ENCODE measurements at regions not wholly inside any gene's neighbourhood (a gene's known extent, or its start where the extent isn't known, plus 50 kb on each side); places are given as distances from the start of the nearest gene placed in this dataset.

DNA sequence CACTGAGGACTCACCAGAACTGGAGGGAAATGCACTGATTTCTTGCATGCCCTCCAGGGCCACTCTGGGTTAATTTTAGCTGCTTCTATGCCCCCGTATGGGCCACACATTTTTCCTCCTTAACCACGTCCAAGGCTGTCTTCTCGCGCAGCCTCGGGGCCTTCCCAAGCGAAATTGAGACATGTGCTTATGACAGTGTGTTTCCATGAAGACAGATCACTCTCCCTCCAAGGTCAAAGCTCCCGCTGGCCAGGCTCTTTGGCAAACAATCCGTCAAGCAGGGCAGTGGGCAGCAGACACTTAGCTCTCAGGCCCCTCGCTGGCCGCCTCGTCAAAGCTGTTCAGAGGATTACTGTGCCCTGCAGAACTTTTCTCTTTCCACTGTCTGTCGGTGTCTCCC lies 243.0 kb upstream of the N4BP1 start:
- no peak for DNase-seq
- intact Hi-C loops (cut with DNase I), result no loop called here

DNA sequence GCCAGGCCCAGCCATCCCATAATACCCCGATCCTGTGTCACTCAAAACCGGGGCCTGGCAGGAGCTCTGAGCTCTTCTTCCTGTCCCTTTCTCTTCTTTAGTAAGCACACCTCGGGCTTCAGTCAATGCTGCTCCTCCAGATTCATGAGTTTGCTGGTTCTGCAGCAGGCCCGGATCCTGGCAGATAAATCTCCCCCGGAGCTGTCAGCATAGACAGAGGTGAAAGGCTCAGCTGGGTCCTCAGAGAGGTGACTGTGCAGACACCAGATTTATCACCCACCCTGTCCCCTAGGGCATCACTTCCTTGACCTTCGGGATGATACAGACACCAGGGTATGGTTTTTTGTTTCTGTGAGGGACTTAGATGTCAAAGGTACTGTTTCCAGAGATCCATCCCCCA lies 242.5 kb upstream of the N4BP1 start:
- DNase-seq, result no peak
- intact Hi-C loops (cut with DNase I), result no loop called here

DNA sequence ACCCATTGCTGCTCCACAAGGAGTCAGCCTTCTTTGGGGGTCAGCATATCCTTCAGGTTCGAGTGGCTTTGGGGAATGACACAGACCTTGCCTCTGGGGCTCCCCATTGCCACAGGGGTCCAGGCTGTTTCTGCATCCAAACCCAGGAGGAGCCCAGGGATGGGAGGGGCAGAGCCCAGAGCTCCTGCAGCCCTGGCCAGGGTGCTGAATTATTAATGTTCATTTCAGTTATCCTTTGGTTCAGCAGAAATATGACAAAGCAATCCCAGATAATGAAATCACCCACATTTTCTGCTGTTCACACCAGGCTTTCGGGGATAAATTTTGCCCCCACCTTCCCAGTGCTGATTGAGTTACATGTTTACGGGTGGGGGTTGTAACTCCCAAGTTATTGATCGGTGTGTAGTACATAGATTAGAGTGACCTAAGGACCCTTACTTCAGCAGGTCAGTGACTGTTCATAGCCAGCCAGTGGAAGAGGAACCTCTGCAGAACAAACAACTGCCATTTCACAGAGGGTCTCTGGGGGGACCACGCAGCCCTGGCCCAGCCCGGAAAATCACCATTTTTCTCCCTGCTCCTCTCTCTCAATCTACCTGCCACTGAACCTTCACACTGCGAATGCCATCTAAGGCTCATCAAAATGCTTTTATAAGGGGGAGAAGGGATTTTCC lies 240.3 kb upstream of the N4BP1 start:
- DNase-seq, result no peak
- intact Hi-C loops (cut with DNase I), result no loop called here

- no peak for DNase-seq
- intact Hi-C loops (cut with DNase I), result no loop called here
Observed at GRCh38 chr16:48846277-48846676, 236.3 kb upstream of the N4BP1 start.

- intact Hi-C loops (cut with DNase I), result no loop called here
- no peak for DNase-seq
Observed at GRCh38 chr16:48845261-48845660, 235.3 kb upstream of the N4BP1 start.

DNA sequence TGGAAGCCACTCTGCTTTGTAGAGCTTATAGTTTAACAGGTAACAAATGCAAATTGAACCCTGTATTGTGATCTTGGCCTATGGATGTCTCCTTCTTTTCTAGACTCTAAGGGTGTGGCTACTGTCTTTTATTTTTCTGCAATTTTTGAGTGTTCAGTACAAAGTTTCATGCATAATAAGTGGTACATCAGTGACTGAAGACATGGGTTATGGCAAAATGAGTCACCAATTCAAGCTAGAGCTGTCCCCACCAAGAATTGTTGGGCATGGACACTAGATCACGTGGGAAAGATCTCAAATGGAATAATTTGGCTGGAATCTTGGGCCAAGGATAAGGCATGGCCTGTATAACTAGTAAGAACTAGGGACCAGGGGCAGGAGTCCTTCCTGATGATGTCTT lies 228.4 kb upstream of the N4BP1 start:
- no peak for DNase-seq
- intact Hi-C loops (cut with DNase I), result no loop called here

DNA sequence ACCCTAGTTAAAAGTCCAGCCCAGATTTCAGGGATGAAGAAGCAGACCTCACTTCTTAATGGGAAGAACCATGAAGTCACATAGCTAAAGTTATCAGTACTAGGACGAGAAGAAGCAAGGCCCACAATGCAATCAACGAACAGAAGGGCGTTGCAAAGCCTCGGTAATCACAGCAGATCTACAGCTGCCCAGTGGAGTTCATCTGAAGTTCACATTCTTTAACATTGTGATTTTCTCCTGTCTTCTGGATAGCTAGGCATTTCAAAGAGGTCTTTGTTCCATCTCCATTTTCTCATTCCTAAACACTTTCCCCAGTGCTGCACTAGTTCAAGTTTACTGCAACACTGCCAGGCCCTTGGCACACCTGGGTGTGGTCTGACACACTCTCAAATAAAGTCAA lies 226.7 kb upstream of the N4BP1 start:
- intact Hi-C loops (cut with DNase I), result no loop called here
- DNase-seq, result no peak

DNA sequence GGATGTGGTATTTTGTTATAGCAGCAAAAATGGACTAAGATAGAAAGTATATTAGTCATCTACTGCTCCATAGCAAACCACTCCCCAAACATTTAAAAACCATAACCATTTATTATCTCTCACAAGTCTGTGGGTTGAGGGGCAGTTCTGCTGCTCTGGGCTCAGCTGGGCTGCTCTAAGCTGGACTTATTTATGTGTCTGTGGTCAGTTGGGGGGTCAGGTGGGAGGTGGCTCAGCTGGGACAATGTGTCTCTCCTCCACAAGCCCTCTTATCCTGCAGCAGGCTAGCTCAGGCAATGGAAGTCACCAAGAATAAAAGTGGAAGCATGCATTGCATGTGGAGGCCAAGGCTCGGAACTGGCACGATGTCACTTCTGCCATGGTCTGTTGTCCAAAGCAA lies 226.1 kb upstream of the N4BP1 start:
- intact Hi-C loops (cut with DNase I), result no loop called here
- no peak for DNase-seq

DNA sequence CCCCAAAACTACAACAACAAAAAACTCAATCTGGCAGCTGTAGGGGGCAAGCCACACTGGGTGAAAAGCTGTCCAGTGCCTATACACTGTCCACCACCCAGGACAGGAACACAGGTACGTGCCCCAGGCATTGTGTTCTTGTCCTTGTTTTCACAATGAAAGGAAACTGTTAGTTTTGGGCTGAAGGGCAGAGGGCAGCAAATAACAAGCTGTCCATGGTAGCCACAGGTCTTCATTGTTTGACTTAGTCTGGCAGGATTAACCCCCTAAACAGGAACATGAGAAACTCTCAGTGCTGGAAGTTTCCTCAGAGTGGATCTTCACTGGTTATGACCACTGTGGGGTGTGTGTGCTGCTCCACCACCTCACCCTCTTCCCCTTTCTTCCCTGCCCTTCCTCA lies 224.6 kb upstream of the N4BP1 start:
- DNase-seq, result no peak
- intact Hi-C loops (cut with DNase I), result loop anchor here (1.0 kb wide), 1 partner anchor 516 kb away; no protein-coding TSS in a partner anchor

- DNase-seq, result peak in 2 of 10 donors; percentile 8 to 12
- intact Hi-C loops (cut with DNase I), result no loop called here
Observed at GRCh38 chr16:48833461-48833860, 223.5 kb upstream of the N4BP1 start.

DNA sequence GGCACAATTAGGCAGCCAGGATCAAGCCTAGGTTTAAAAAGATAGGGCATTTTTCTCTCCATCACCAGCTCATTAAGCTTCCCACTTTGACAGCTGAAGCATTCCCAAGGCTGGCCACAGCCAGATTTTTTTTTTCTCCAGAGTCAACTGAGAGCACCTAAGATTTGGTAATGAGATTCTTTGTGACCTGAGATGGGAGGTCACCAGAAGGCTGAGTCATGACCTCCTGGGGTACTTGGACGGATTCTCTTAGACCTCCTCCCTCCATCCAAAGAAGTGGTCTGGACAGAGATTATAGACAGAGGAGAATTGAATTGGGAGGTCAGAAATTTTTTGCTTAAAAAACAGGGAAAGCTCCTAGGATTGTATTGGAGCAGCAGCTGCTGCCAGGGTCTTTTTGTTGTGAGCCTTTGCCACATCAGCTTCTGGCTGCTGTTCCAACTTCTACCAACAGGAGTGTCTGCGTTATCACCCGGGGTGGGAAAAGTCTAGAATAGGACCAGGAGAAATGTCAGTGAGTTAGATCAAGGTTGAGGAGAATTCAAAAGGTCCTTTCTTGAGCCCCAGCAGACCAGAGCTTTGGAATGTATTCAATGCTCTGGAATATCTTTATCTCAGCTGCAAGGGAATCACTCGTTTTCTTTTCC lies 221.2 kb upstream of the N4BP1 start:
- no peak for DNase-seq
- intact Hi-C loops (cut with DNase I), result no loop called here

DNA sequence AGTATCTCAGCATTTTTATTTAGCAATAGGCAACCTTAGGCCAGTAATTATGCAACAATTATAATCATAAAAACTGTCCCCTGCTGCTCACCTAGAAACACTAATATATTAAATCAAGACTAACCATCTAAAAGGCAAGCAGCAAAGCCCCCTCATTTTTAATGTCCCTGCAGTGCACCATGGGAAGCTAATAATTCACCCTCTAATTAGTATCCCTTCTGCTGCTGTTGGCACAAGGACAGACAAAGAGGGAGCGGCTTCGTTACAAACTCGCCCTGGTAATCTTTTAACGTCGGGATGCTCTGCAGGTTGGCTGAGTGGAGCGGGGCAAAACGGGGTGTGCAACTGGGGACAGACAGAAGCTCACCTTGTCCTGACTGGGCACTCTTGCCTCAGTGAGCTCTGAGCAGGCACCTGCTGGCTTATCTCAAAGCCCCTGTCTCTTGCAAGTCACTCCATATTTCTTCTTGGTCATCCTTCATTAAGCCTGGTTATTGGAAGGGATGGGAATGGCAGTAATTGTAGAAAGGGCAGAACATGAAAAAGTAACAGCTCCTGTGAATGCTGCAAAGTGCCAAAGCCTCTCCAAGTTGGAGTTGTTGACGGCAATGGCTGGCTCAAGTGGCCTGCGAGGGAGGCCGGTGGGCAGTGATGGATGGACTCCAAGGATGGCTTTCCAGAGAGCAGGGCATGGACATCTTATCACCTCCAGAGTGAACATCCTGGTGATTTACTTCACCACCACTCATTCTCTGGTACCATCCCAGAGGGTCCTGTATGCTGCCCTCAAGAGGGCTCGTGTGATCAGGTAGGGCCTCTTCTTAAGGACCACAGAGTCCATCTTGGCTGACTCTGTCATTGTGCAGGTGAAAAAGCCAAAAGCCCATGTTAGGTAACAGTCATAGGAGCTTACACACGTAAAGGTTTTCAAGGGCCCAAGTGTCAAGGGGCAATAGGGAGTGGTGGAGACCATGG lies 219.6 kb upstream of the N4BP1 start:
- DNase-seq, result no peak
- intact Hi-C loops (cut with DNase I), result no loop called here

- intact Hi-C loops (cut with DNase I), result no loop called here
- DNase-seq, result no peak
Observed at GRCh38 chr16:48824271-48824670, 214.3 kb upstream of the N4BP1 start.

GRCh38 chr16:48822431-48822830 lies 212.5 kb upstream of the N4BP1 start:
- intact Hi-C loops (cut with DNase I), result no loop called here
- no peak for DNase-seq

DNA sequence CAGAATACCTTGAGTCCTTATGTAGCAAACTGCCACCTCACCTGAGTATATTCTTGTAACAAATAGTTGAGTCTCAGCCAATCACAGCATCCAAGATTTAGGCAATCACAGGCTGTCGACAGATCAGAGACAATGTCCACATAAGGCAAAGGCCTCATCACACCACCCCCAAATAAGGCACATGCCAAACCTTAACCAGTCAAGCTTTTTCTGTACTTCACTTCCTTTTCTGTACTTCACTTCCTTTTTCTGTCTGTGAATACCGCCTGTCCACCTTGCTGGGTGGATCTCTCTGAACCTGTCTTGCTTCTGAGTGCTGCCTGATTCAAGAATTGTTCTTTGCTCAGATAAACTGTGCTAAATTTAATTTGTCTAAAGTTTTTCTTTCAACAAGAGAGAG lies 210.4 kb upstream of the N4BP1 start:
- intact Hi-C loops (cut with DNase I), result no loop called here
- DNase-seq, result no peak

DNA sequence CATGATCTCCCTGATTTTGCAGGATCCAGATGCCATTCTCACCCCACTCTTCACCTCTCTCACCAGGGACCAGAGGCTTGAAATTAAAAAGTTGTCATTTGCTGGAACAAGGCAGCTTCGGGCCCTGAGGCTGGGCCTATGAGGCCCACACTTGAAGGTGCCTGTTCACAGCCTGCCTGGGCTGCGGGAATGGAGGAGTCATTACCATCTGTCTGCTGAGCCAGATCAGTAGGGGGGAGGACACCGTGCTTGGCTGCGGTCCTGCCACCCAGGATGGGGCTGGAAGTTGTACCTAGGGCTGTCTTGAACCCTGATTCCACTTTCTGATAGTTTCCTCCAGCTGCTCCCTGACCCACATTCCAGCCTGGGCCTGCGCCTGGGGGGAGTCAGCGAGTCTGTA lies 208.3 kb upstream of the N4BP1 start:
- DNase-seq, result peak in 5 of 10 donors; percentile 19 to 91 (median 30)
- intact Hi-C loops (cut with DNase I), result no loop called here

DNA sequence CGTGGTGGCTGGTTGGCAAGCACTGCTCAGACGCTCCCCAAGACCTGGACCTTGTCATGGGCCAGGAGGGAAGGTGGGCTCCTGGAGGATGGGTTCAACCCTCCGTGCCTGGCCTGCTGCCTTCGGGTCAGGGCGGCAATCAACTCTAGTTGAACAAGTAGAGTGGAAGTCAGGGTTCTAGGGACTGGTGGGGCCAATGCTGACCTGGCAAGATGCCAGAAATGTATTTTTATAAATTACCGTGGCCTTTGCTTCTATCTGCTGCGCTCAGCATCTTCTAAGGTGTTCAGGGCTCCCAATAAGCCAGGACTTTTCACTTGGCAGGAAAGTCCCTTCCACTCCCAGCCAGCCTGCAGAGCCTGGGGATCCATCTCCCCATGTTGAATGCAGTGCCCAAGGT lies 207.1 kb upstream of the N4BP1 start:
- intact Hi-C loops (cut with DNase I), result no loop called here
- no peak for DNase-seq

GRCh38 chr16:48816393-48816792 lies 206.4 kb upstream of the N4BP1 start:
- intact Hi-C loops (cut with DNase I), result no loop called here
- DNase-seq, result no peak

GRCh38 chr16:48814994-48815393 lies 205.0 kb upstream of the N4BP1 start:
- intact Hi-C loops (cut with DNase I), result no loop called here
- no peak for DNase-seq

DNA sequence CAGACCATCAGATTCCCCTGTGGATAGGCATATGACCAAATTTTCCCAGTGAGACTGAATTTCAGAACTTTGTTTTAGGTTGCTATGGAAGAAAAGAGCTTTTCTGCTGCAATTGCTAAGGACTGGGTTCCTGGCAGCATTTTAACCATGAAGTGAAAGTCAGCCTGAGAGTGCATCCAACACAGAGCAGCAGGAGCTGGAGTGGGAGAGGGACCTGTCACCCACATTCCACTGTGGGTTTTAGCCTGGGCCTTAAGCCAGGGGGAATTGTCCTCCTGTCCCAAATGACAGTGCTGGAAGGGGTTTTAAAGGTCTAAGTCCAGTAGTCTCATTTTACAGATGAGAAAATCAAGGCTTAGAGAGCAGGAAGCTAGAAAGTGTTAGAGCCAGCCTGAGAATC lies 203.5 kb upstream of the N4BP1 start:
- DNase-seq, result no peak
- intact Hi-C loops (cut with DNase I), result no loop called here

- no peak for DNase-seq
- intact Hi-C loops (cut with DNase I), result no loop called here
Observed at GRCh38 chr16:48812856-48813255, 202.9 kb upstream of the N4BP1 start.
